HG02884 (cell line): ENCODE measurements at regions not wholly inside any gene's neighbourhood (a gene's known extent, or its start where the extent isn't known, plus 50 kb on each side); places are given as distances from the start of the nearest gene placed in this dataset.

Experiments used
- ATAC-seq: cut with Tn5 transposase; IDR thresholded peaks from one replicate; pipeline ENCODE4 v1.9.1; 2021; ENCODE audit warnings: mild to moderate bottlenecking, moderate library complexity; ENCODE audit not compliant: unreplicated experiment

- ATAC-seq, result no peak
These were observed 65.8 kb downstream of the ETAA1 start for GRCh38 chr2:67462738-67463496.

- no peak for ATAC-seq
These were observed 66.7 kb downstream of the ETAA1 start for GRCh38 chr2:67463810-67464209.

GRCh38 chr2:67465623-67466022 is 68.5 kb downstream of the ETAA1 start:
- ATAC-seq, result no peak

- ATAC-seq, result no peak
These were observed 69.6 kb downstream of the ETAA1 start for GRCh38 chr2:67466734-67467133.

- no peak for ATAC-seq
These were observed 74.5 kb downstream of the ETAA1 start for GRCh38 chr2:67471681-67472080.

GRCh38 chr2:67476809-67477790 is 80.0 kb downstream of the ETAA1 start:
- ATAC-seq, result no peak

- ATAC-seq, result no peak
These were observed 82.1 kb downstream of the ETAA1 start for GRCh38 chr2:67479261-67479660.

GRCh38 chr2:67485431-67485830 is 88.3 kb downstream of the ETAA1 start:
- no peak for ATAC-seq

- no peak for ATAC-seq
These were observed 89.1 kb downstream of the ETAA1 start for GRCh38 chr2:67486041-67486796.

GRCh38 chr2:67487993-67488392 is 90.9 kb downstream of the ETAA1 start:
- no peak for ATAC-seq

GRCh38 chr2:67489396-67489795 is 92.3 kb downstream of the ETAA1 start:
- no peak for ATAC-seq

GRCh38 chr2:67498931-67499330 is 101.8 kb downstream of the ETAA1 start:
- ATAC-seq, result no peak

- ATAC-seq, result no peak
These were observed 102.9 kb downstream of the ETAA1 start for GRCh38 chr2:67499989-67500388.

- no peak for ATAC-seq
These were observed 103.4 kb downstream of the ETAA1 start for GRCh38 chr2:67500541-67500940.

GRCh38 chr2:67502346-67503065 is 105.4 kb downstream of the ETAA1 start:
- no peak for ATAC-seq

- ATAC-seq, result no peak
These were observed 106.1 kb downstream of the ETAA1 start for GRCh38 chr2:67503066-67503795.

GRCh38 chr2:67510745-67511144 is 113.6 kb downstream of the ETAA1 start:
- ATAC-seq, result no peak

GRCh38 chr2:67514515-67514914 is 117.4 kb downstream of the ETAA1 start:
- no peak for ATAC-seq

- ATAC-seq, result no peak
These were observed 117.9 kb downstream of the ETAA1 start for GRCh38 chr2:67515056-67515455.

- ATAC-seq, result no peak
These were observed 118.4 kb downstream of the ETAA1 start for GRCh38 chr2:67515538-67515937.
